SK-N-SH (cell line): ENCODE measurements at regions not wholly inside any gene's neighbourhood (a gene's known extent, or its start where the extent isn't known, plus 50 kb on each side); places are given as distances from the start of the nearest gene placed in this dataset.

Experiments used
- CTCF ChIA-PET: fragments of 300-600, 350-600 bp; formaldehyde crosslinking; extraction: SDS; loops from one replicate; lab custom pipeline; 2021; lab: Yijun Ruan, JAX
- POLR2A ChIA-PET: fragments of 350-600 bp; sonication (Branson Sonifier 250); formaldehyde crosslinking; extraction: SDS; loops from one replicate; lab custom pipeline; 2020; ENCODE audit warnings: antibody characterized with exemption, inconsistent platforms; lab: Yijun Ruan, JAX
- DNase-seq: peaks from one replicate; pipeline ENCODE4 v3.0.0; 2012
- H2AFZ ChIP-seq: fragments of 200-600 bp; sonication (generic); 2 replicates; pipeline ENCODE4 v1.8.1; 2016; ENCODE audit warnings: antibody characterized with exemption, mild to moderate bottlenecking, low read depth
- H3F3A ChIP-seq: fragments of 200-600 bp; sonication (generic); replicated peaks from 2 replicates; pipeline ENCODE3; 2016; ENCODE audit warnings: antibody characterized with exemption, mild to moderate bottlenecking; ENCODE audit not compliant: insufficient read depth
- H3K27ac ChIP-seq, 2 experiments: fragments of 200-500 bp in 1 of 2; fragments of 200-600 bp in 1 of 2; sonication (Bioruptor generic) in 1 of 2; sonication (generic), shearing (Covaris generic) in 1 of 2; 2 replicates each; pipeline versions ENCODE4 v1.5.1 to v1.6.1; 2014 to 2016; ENCODE audit warnings: low read depth in 2 of 2, inconsistent platforms in 1 of 2, low read length in 1 of 2, mild to moderate bottlenecking in 1 of 2, mixed read lengths in 1 of 2
- H3K27me3 ChIP-seq: fragments of 200-600 bp; sonication (generic), shearing (Covaris generic); 2 replicates; pipeline ENCODE4 v1.6.1; 2016; ENCODE audit warnings: mixed run types; ENCODE audit not compliant: insufficient read depth
- H3K36me3 ChIP-seq, 2 experiments: fragments of 200-500 bp in 1 of 2; fragments of 200-600 bp in 1 of 2; sonication (Bioruptor generic) in 1 of 2; sonication (generic) in 1 of 2; replicated peaks in 1 of 2; 2 replicates each; pipeline versions ENCODE3 to v1.5.1; 2014 to 2016; ENCODE audit warnings: low read length in 1 of 2, mild to moderate bottlenecking in 1 of 2; ENCODE audit not compliant: insufficient read depth in 2 of 2, control insufficient read depth in 1 of 2
- H3K4me1 ChIP-seq, 2 experiments: fragments of 200-500 bp in 1 of 2; fragments of 200-600 bp in 1 of 2; sonication (Bioruptor generic) in 1 of 2; sonication (generic), shearing (Covaris generic) in 1 of 2; 2 replicates each; pipeline versions ENCODE4 v1.5.1 to v1.6.1; 2014 to 2016; ENCODE audit warnings: low read depth in 1 of 2, low read length in 1 of 2, mixed run types in 1 of 2; ENCODE audit not compliant: insufficient read depth in 2 of 2, control insufficient read depth in 1 of 2
- H3K4me2 ChIP-seq: fragments of 200-600 bp; sonication (generic), shearing (Covaris generic); 2 replicates; pipeline ENCODE4 v1.6.1; 2017; ENCODE audit warnings: mixed run types
- H3K4me3 ChIP-seq, 2 experiments: fragments of 200-500 bp in 1 of 2; fragments of 200-600 bp in 1 of 2; sonication (Bioruptor generic) in 1 of 2; sonication (generic), shearing (Covaris generic) in 1 of 2; 2 replicates each; pipeline versions ENCODE4 v1.5.1 to v1.8.1; 2014 to 2016; ENCODE audit warnings: low read depth in 2 of 2, inconsistent platforms in 1 of 2, low read length in 1 of 2, mild to moderate bottlenecking in 1 of 2, mixed read lengths in 1 of 2, moderate library complexity in 1 of 2
- H3K79me2 ChIP-seq: fragments of 200-600 bp; sonication (generic); 2 replicates; pipeline ENCODE4 v1.8.1; 2017; ENCODE audit warnings: mild to moderate bottlenecking; ENCODE audit not compliant: insufficient read depth
- H3K9ac ChIP-seq: fragments of 200-600 bp; sonication (generic); 2 replicates; pipeline ENCODE4 v1.6.1; 2017; ENCODE audit warnings: mixed run types
- H3K9me2 ChIP-seq: fragments of 200-600 bp; sonication (generic); 2 replicates; pipeline ENCODE4 v1.6.1; 2017; ENCODE audit warnings: mixed run types
- H3K9me3 ChIP-seq: fragments of 200-600 bp; sonication (generic); 2 replicates; pipeline ENCODE4 v1.6.1; 2017; ENCODE audit warnings: mixed run types, mild to moderate bottlenecking, moderate library complexity
- H4K20me1 ChIP-seq: fragments of 200-600 bp; sonication (generic); 2 replicates; pipeline ENCODE4 v1.6.1; 2017; ENCODE audit warnings: mild to moderate bottlenecking, mixed run types; ENCODE audit not compliant: insufficient read depth
- ELF1 ChIP-seq: IDR thresholded peaks from 2 replicates; pipeline ENCODE4 v1.4.0; 2012
- EP300 ChIP-seq, 2 experiments: IDR thresholded peaks; 2 replicates each; pipeline versions ENCODE4 v1.4.0 to v1.6.1; 2012; ENCODE audit warnings: borderline replicate concordance in 1 of 2, low read depth in 1 of 2, low read length in 1 of 2
- FOSL2 ChIP-seq: IDR thresholded peaks from 2 replicates; pipeline ENCODE4 v1.4.0; 2012; ENCODE audit warnings: low read depth, mild to moderate bottlenecking, moderate library complexity, borderline replicate concordance
- MEF2A ChIP-seq: IDR thresholded peaks from 2 replicates; pipeline ENCODE4 v1.4.0; 2012; ENCODE audit warnings: low read depth, borderline replicate concordance
- RAD21 ChIP-seq: IDR thresholded peaks from 2 replicates; pipeline ENCODE4 v1.6.1; 2012; ENCODE audit warnings: mild to moderate bottlenecking, low read length
- RCOR1 ChIP-seq: fragments of 150-350 bp; IDR thresholded peaks from 2 replicates; pipeline ENCODE4 v1.6.1; 2017; ENCODE audit warnings: antibody characterized with exemption, low read length
- RFX5 ChIP-seq: IDR thresholded peaks from 2 replicates; pipeline ENCODE4 v1.6.1; 2012; ENCODE audit warnings: mild to moderate bottlenecking, improper control_type of control experiment, low read length
- TCF12 ChIP-seq: IDR thresholded peaks from 2 replicates; pipeline ENCODE4 v1.4.0; 2012
- TEAD4 ChIP-seq: IDR thresholded peaks from 2 replicates; pipeline ENCODE4 v1.4.0; 2012; ENCODE audit warnings: mild to moderate bottlenecking, borderline replicate concordance; ENCODE audit not compliant: insufficient read depth
- WGBS: methylation state at CpG from one replicate; pipeline ENCODE4 v1.1.6; 2017; ENCODE audit warnings: low lambda C conversion rate; 5-methylcytosine and 5-hydroxymethylcytosine counted together
- TF ChIP-seq, protein P1 (sequence below): IDR thresholded peaks from 2 replicates; pipeline ENCODE4 v1.4.0; 2012; ENCODE audit warnings: low read depth

DNA sequence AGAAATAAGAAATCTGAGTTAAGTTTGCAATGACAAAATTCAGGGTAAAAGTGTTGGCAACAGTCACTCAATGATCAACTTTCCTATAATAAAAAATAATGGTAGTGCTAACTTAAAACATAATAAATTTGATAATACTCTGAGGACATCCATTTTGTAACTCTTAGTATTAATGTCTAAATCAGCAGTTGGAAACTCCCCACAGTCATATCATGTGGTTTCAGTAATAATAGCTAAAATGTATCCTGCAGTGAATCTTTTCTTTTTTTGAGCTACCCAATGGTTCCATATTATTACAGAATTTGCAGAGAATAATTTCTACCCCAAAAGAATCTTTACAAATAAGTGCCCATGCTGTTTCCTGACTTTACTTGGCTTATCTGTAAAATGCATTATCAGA, 286.7 kb downstream of the PTPRC start (continued):
- TF ChIP-seq ELF1 = no peak
- no peak for TF ChIP-seq EP300 (IDR thresholded peaks at IDR 0.05; ENCODE audit: borderline replicate concordance in 1 of 2, low read depth in 1 of 2, low read length in 1 of 2)

DNA sequence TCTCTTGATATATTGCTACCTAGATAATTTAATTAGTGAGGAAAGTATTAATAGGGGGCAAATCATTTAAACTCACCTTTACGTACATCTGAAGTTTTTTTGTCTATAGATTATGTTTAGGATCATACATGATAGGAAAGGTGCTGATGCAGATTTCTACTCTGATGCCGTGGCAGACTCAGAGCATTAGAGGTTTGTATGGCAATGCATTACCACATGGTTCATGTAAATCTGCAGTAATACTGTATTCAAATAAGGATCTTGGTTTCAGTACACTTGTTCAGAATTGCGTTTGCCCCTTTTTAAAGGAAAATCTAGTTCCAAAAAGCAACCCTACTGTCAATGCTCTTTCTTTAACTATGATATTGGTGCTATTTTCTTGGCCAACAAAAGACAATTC, 288.3 kb downstream of the PTPRC start:
- WGBS = 91% methylated on average over 3 of the region's 3 CpGs
- no peak overlapping the region for H3K4me2 ChIP-seq
- H3F3A ChIP-seq = no peaks in the 10 kb centered on the region
- H3K9ac ChIP-seq = no peak overlapping the region
- no peak for DNase-seq
- no peaks in the 10 kb centered on the region; the same call in 1 of the 2 replicates for H4K20me1 ChIP-seq
- TF ChIP-seq ELF1 (no peak), MEF2A (no peak), RFX5 (no peak)
- H3K27ac ChIP-seq = no peak overlapping the region
- peaks cover 8 to 10% of the 10 kb centered on the region in 2 experiments; a peak in 3 of 4 replicates for H3K4me1 ChIP-seq
- ChIA-PET CTCF (no interaction called here), POLR2A (no interaction called here)
- peaks cover 84% of the 10 kb centered on the region for H3K79me2 ChIP-seq
- peaks cover 0 to 38% of the 10 kb centered on the region in 2 experiments for H3K36me3 ChIP-seq
- no peak overlapping the region for H2AFZ ChIP-seq
- no peak overlapping the region for H3K4me3 ChIP-seq
- no peaks in the 10 kb centered on the region; the same call in 1 of the 2 replicates for H3K9me2 ChIP-seq
- no peaks in the 10 kb centered on the region for H3K27me3 ChIP-seq
- no peaks in the 10 kb centered on the region for H3K9me3 ChIP-seq

DNA sequence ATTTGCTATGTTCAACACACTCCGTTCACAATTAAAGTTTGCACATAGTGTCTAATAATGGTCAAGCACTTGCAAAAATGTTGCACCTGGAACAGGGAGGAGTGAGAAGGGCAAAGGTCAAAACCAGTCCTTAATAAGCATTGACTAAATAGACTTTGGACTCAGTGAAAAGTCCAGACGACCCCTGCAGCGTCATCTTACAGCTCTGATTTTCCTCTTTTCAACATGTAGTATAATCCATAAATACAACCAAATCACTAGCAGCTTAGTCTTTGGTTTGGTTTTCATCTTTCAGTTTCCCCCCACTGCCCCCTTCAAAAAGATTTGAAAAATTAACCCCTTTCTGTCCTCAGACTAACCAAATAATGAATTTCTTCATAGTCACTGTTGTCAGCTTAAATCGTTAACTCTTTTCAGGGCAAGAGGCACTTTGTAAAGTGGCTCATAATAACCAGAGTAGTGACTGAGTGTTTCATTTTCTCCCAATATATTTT, 290.3 kb downstream of the PTPRC start:
- Histone ChIP-seq H3K36me3 (peaks cover 0 to 38% of the 10 kb centered on the region in 2 experiments), H4K20me1 (no peaks in the 10 kb centered on the region; the same call in 1 of the 2 replicates), H3K4me2 (no peak overlapping the region), H3K9me3 (peaks cover 3% of the 10 kb centered on the region; the same call in 1 of the 2 replicates), H3K4me3 (no peak overlapping the region), H3K27ac (no peak overlapping the region), H3K79me2 (peaks cover 90% of the 10 kb centered on the region), H2AFZ (no peak overlapping the region; the same call in 1 of the 2 replicates), H3K4me1 (peaks cover 8 to 10% of the 10 kb centered on the region in 2 experiments; a peak in 3 of 4 replicates), H3K9me2 (no peaks in the 10 kb centered on the region; the same call in 1 of the 2 replicates), H3K27me3 (no peaks in the 10 kb centered on the region), H3F3A (no peaks in the 10 kb centered on the region), H3K9ac (no peak overlapping the region)
- ChIA-PET POLR2A (no interaction called here), CTCF (no interaction called here)
- DNase-seq = no peak
- no peak for TF ChIP-seq RFX5
- TF ChIP-seq, protein P1, sequence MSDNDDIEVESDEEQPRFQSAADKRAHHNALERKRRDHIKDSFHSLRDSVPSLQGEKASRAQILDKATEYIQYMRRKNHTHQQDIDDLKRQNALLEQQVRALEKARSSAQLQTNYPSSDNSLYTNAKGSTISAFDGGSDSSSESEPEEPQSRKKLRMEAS = no peak
- WGBS = 85% methylated on average over 4 of the region's 4 CpGs

DNA sequence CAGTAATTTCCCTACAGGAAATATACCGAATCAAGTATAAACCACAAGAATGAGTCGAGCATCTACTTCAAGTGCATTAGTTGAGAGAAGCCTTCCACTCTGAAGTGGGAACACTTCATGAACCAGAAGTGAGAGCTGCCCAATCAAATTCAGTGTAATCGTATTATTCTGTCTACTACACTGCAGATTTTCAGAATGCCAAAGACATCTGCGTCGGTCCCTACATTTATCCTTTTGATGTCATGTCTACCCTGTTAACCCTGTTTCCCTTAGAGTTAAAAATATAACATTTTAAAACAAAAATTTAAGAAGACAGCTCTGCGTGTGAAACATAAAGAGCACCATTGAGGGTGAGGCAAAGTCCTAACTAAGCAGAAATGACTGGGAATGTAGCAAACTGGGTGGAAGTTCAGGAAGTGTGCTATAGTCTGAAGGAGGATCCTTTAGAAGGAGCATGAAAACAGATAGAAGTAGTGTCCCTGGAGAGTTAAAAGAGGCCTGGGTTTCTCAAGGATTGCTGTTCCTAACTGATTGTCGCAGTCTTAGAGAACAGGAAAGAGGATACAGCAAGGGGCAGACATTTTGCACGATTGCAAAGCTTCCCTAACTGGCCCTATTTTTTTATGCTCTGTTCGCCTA, 291.2 kb downstream of the PTPRC start:
- Histone ChIP-seq H3K27ac (peak overlapping the region in 1 of 2 experiments; percentile 36; a peak in 2 of 4 replicates), H3K9me2 (no peaks in the 10 kb centered on the region; the same call in 1 of the 2 replicates), H3K27me3 (no peaks in the 10 kb centered on the region), H3K9ac (no peak overlapping the region), H3K79me2 (peaks cover 90% of the 10 kb centered on the region), H3K36me3 (peaks cover 0 to 30% of the 10 kb centered on the region in 2 experiments), H3K4me1 (peaks cover 10 to 15% of the 10 kb centered on the region in 2 experiments; a peak in 3 of 4 replicates), H4K20me1 (no peaks in the 10 kb centered on the region), H3K4me3 (peak overlapping the region in 1 of 2 experiments; percentile 14; a peak in 1 of 4 replicates), H3F3A (peaks cover 7% of the 10 kb centered on the region), H2AFZ (peak overlapping the region; percentile 64; the same call in 1 of the 2 replicates), H3K9me3 (peaks cover 3% of the 10 kb centered on the region; the same call in 1 of the 2 replicates), H3K4me2 (peak overlapping the region; percentile 67)
- ChIA-PET POLR2A (no interaction called here), CTCF (no interaction called here)
- no peak for DNase-seq
- 71% methylated on average over 9 of the region's 9 CpGs for WGBS
- TF ChIP-seq RAD21 (no peak), FOSL2 (no peak), TEAD4 (no peak), RCOR1 (no peak), TCF12 (no peak), EP300 (IDR thresholded peaks at IDR 0.05; ENCODE audit: borderline replicate concordance in 1 of 2, low read depth in 1 of 2, low read length in 1 of 2) (no peak)
